Mucosa of stomach (tissue), 1 donor: ENCODE measurements at regions not wholly inside any gene's neighbourhood (a gene's known extent, or its start where the extent isn't known, plus 50 kb on each side); places are given as distances from the start of the nearest gene placed in this dataset.
"Not testable (repeated sequence)": the region's sequence is repeated elsewhere in the genome, so short reads cannot be mapped to it uniquely, and the experiment has no call there.

Source experiments
- H3K27me3 ChIP-seq: one replicate; pipeline ENCODE4 v1.7.0; 2013; ENCODE audit warnings: mild to moderate bottlenecking, low read length; ENCODE audit not compliant: control insufficient read depth, insufficient read depth
- H3K36me3 ChIP-seq: one replicate; pipeline ENCODE4 v1.7.0; 2013; ENCODE audit warnings: low read length; ENCODE audit not compliant: control insufficient read depth, insufficient read depth
- H3K4me1 ChIP-seq: one replicate; pipeline ENCODE4 v1.7.0; 2013; ENCODE audit warnings: mild to moderate bottlenecking, low read length; ENCODE audit not compliant: control insufficient read depth, insufficient read depth
- H3K4me3 ChIP-seq: one replicate; pipeline ENCODE4 v1.7.0; 2013; ENCODE audit warnings: low read length
- H3K9ac ChIP-seq: one replicate; pipeline ENCODE4 v1.7.0; 2013; ENCODE audit warnings: mild to moderate bottlenecking, low read length, moderate library complexity
- H3K9me3 ChIP-seq: one replicate; pipeline ENCODE4 v1.7.0; 2013; ENCODE audit warnings: mild to moderate bottlenecking, low read length, moderate library complexity; ENCODE audit not compliant: control insufficient read depth
- donor health status: Pancreatic carcinoma.

GRCh38 chr4:118410138-118410537 lies 57.3 kb upstream of the PRSS12 start:
- H3K9me3 ChIP-seq: no peaks in the 10 kb centered on the region
- no peak overlapping the region for H3K4me3 ChIP-seq
- no peaks in the 10 kb centered on the region for H3K4me1 ChIP-seq
- no peaks in the 10 kb centered on the region for H3K36me3 ChIP-seq
- no peaks in the 10 kb centered on the region for H3K27me3 ChIP-seq
- H3K9ac ChIP-seq: no peak overlapping the region

GRCh38 chr4:118417325-118417724 lies 64.5 kb upstream of the PRSS12 start:
- Histone ChIP-seq H3K9ac (no peak overlapping the region), H3K9me3 (no peaks in the 10 kb centered on the region), H3K27me3 (no peaks in the 10 kb centered on the region), H3K36me3 (no peaks in the 10 kb centered on the region), H3K4me1 (no peaks in the 10 kb centered on the region), H3K4me3 (no peak overlapping the region)

GRCh38 chr4:118417800-118418199 lies 65.0 kb upstream of the PRSS12 start:
- H3K9ac ChIP-seq, H3K4me3 ChIP-seq, H3K27me3 ChIP-seq, H3K4me1 ChIP-seq, H3K9me3 ChIP-seq, H3K36me3 ChIP-seq: not testable (repeated sequence)

- H3K4me1 ChIP-seq, H3K9me3 ChIP-seq, H3K27me3 ChIP-seq, H3K4me3 ChIP-seq, H3K9ac ChIP-seq, H3K36me3 ChIP-seq: not testable (repeated sequence)
These were observed 65.6 kb upstream of the PRSS12 start for GRCh38 chr4:118418396-118418795.

- not testable (repeated sequence) for H3K4me1 ChIP-seq, H3K36me3 ChIP-seq, H3K27me3 ChIP-seq, H3K9ac ChIP-seq, H3K9me3 ChIP-seq, H3K4me3 ChIP-seq
These were observed 66.8 kb upstream of the PRSS12 start for GRCh38 chr4:118419626-118420025.

- H3K27me3 ChIP-seq, H3K36me3 ChIP-seq, H3K4me3 ChIP-seq, H3K9ac ChIP-seq, H3K9me3 ChIP-seq, H3K4me1 ChIP-seq: not testable (repeated sequence)
These were observed 71.3 kb upstream of the PRSS12 start for GRCh38 chr4:118424062-118424461.

- not testable (repeated sequence) for H3K36me3 ChIP-seq, H3K27me3 ChIP-seq, H3K4me3 ChIP-seq, H3K4me1 ChIP-seq, H3K9ac ChIP-seq, H3K9me3 ChIP-seq
These were observed 76.1 kb upstream of the PRSS12 start for GRCh38 chr4:118428881-118429280.

GRCh38 chr4:118432359-118432758 lies 79.6 kb upstream of the PRSS12 start:
- not testable (repeated sequence) for H3K4me3 ChIP-seq, H3K27me3 ChIP-seq, H3K9ac ChIP-seq, H3K9me3 ChIP-seq, H3K36me3 ChIP-seq, H3K4me1 ChIP-seq

- not testable (repeated sequence) for H3K36me3 ChIP-seq, H3K4me1 ChIP-seq, H3K27me3 ChIP-seq, H3K9ac ChIP-seq, H3K4me3 ChIP-seq, H3K9me3 ChIP-seq
These were observed 81.0 kb upstream of the PRSS12 start for GRCh38 chr4:118433612-118434375.

- H3K27me3 ChIP-seq, H3K9me3 ChIP-seq, H3K9ac ChIP-seq, H3K4me1 ChIP-seq, H3K4me3 ChIP-seq, H3K36me3 ChIP-seq: not testable (repeated sequence)
These were observed 82.6 kb upstream of the PRSS12 start for GRCh38 chr4:118435415-118435814.

GRCh38 chr4:118442115-118442837 lies 89.5 kb upstream of the PRSS12 start:
- not testable (repeated sequence) for H3K4me1 ChIP-seq, H3K27me3 ChIP-seq, H3K36me3 ChIP-seq, H3K4me3 ChIP-seq, H3K9ac ChIP-seq, H3K9me3 ChIP-seq

GRCh38 chr4:118447397-118447796 lies 94.6 kb upstream of the PRSS12 start:
- not testable (repeated sequence) for H3K9me3 ChIP-seq, H3K9ac ChIP-seq, H3K27me3 ChIP-seq, H3K4me1 ChIP-seq, H3K4me3 ChIP-seq, H3K36me3 ChIP-seq

- not testable (repeated sequence) for H3K4me1 ChIP-seq, H3K9me3 ChIP-seq, H3K4me3 ChIP-seq, H3K36me3 ChIP-seq, H3K9ac ChIP-seq, H3K27me3 ChIP-seq
These were observed 102.1 kb upstream of the PRSS12 start for GRCh38 chr4:118454857-118455256.
